Fibroblast of skin of back (primary cell): ENCODE measurements at regions not wholly inside any gene's neighbourhood (a gene's known extent, or its start where the extent isn't known, plus 50 kb on each side); places are given as distances from the start of the nearest gene placed in this dataset.
A peak's percentile ranks its signal among the peaks of the same experiment; 100 is the strongest.

Experiments used
- DNase-seq: peaks from one replicate; pipeline ENCODE4 v3.0.0-alpha.2; 2013

- DNase-seq: no peak
Observed at GRCh38 chr2:186187854-186188253, 298.2 kb upstream of the ZC3H15 start.

GRCh38 chr2:186189816-186190215 is 296.2 kb upstream of the ZC3H15 start:
- DNase-seq: no peak

- no peak for DNase-seq
Observed at GRCh38 chr2:186195696-186196095, 290.4 kb upstream of the ZC3H15 start.

- no peak for DNase-seq
Observed at GRCh38 chr2:186197955-186198354, 288.1 kb upstream of the ZC3H15 start.

GRCh38 chr2:186199029-186199428 is 287.0 kb upstream of the ZC3H15 start:
- no peak for DNase-seq

- peak; percentile 6 for DNase-seq
Observed at GRCh38 chr2:186201371-186201770, 284.7 kb upstream of the ZC3H15 start.

GRCh38 chr2:186205254-186205911 is 280.7 kb upstream of the ZC3H15 start:
- no peak for DNase-seq

GRCh38 chr2:186209532-186209931 is 276.5 kb upstream of the ZC3H15 start:
- no peak for DNase-seq

GRCh38 chr2:186220409-186220808 is 265.7 kb upstream of the ZC3H15 start:
- DNase-seq: no peak

- DNase-seq: no peak
Observed at GRCh38 chr2:186229265-186229664, 256.8 kb upstream of the ZC3H15 start.

- DNase-seq: no peak
Observed at GRCh38 chr2:186241874-186242273, 244.2 kb upstream of the ZC3H15 start.

- no peak for DNase-seq
Observed at GRCh38 chr2:186254759-186255158, 231.3 kb upstream of the ZC3H15 start.

GRCh38 chr2:186255823-186256222 is 230.2 kb upstream of the ZC3H15 start:
- no peak for DNase-seq

GRCh38 chr2:186256540-186256939 is 229.5 kb upstream of the ZC3H15 start:
- DNase-seq: peak; percentile 55

- DNase-seq: no peak
Observed at GRCh38 chr2:186263673-186264250, 222.3 kb upstream of the ZC3H15 start.

- no peak for DNase-seq
Observed at GRCh38 chr2:186269536-186269935, 216.5 kb upstream of the ZC3H15 start.

- DNase-seq: no peak
Observed at GRCh38 chr2:186273953-186274352, 212.1 kb upstream of the ZC3H15 start.

GRCh38 chr2:186274936-186275575 is 211.0 kb upstream of the ZC3H15 start:
- peak; percentile 86 for DNase-seq

- no peak for DNase-seq
Observed at GRCh38 chr2:186276909-186277308, 209.2 kb upstream of the ZC3H15 start.

GRCh38 chr2:186281726-186282125 is 204.3 kb upstream of the ZC3H15 start:
- peak; percentile 54 for DNase-seq

GRCh38 chr2:186294248-186294888 is 191.7 kb upstream of the ZC3H15 start:
- DNase-seq: no peak

GRCh38 chr2:186299610-186300009 is 186.4 kb upstream of the ZC3H15 start:
- DNase-seq: no peak

- DNase-seq: no peak
Observed at GRCh38 chr2:186302263-186302662, 183.8 kb upstream of the ZC3H15 start.

GRCh38 chr2:186303091-186303490 is 183.0 kb upstream of the ZC3H15 start:
- DNase-seq: no peak
